Mucosa of gallbladder (tissue), 1 donor: ENCODE measurements at regions not wholly inside any gene's neighbourhood (a gene's known extent, or its start where the extent isn't known, plus 50 kb on each side); places are given as distances from the start of the nearest gene placed in this dataset.

ENCODE experiments used
- DNase-seq: peaks from one replicate; pipeline ENCODE4 v3.0.0-alpha.2; 2020; ENCODE audit warnings: low spot score
- donor health status: DM: no; HTN: no; CAD: no.

GRCh38 chr14:85198001-85198400 lies 331.9 kb upstream of the FLRT2 start:
- no peak for DNase-seq

- no peak for DNase-seq
These were observed 324.1 kb upstream of the FLRT2 start for GRCh38 chr14:85205875-85206274.

- DNase-seq, result no peak
These were observed 315.5 kb upstream of the FLRT2 start for GRCh38 chr14:85214471-85214870.

- no peak for DNase-seq
These were observed 312.5 kb upstream of the FLRT2 start for GRCh38 chr14:85217412-85217811.

- no peak for DNase-seq
These were observed 311.0 kb upstream of the FLRT2 start for GRCh38 chr14:85218982-85219381.

- DNase-seq, result no peak
These were observed 308.1 kb upstream of the FLRT2 start for GRCh38 chr14:85221832-85222231.

- DNase-seq, result no peak
These were observed 307.6 kb upstream of the FLRT2 start for GRCh38 chr14:85222341-85222740.

GRCh38 chr14:85223667-85224066 lies 306.3 kb upstream of the FLRT2 start:
- DNase-seq, result no peak

- DNase-seq, result no peak
These were observed 305.7 kb upstream of the FLRT2 start for GRCh38 chr14:85224241-85224640.

GRCh38 chr14:85233756-85234155 lies 296.2 kb upstream of the FLRT2 start:
- no peak for DNase-seq

- no peak for DNase-seq
These were observed 295.6 kb upstream of the FLRT2 start for GRCh38 chr14:85234156-85235025.

GRCh38 chr14:85235868-85236267 lies 294.1 kb upstream of the FLRT2 start:
- DNase-seq, result no peak

- no peak for DNase-seq
These were observed 293.6 kb upstream of the FLRT2 start for GRCh38 chr14:85236296-85236695.

GRCh38 chr14:85239791-85240190 lies 290.2 kb upstream of the FLRT2 start:
- no peak for DNase-seq

GRCh38 chr14:85241022-85241855 lies 288.7 kb upstream of the FLRT2 start:
- DNase-seq, result no peak

GRCh38 chr14:85242666-85243065 lies 287.3 kb upstream of the FLRT2 start:
- DNase-seq, result no peak

- DNase-seq, result no peak
These were observed 286.6 kb upstream of the FLRT2 start for GRCh38 chr14:85243321-85243720.

GRCh38 chr14:85247071-85247470 lies 282.9 kb upstream of the FLRT2 start:
- no peak for DNase-seq

- DNase-seq, result no peak
These were observed 280.9 kb upstream of the FLRT2 start for GRCh38 chr14:85248881-85249635.

GRCh38 chr14:85250414-85251189 lies 279.3 kb upstream of the FLRT2 start:
- peak; percentile 70 for DNase-seq

- DNase-seq, result peak; percentile 12
These were observed 277.9 kb upstream of the FLRT2 start for GRCh38 chr14:85252011-85252410.
